Endodermal cell (in vitro differentiated cells): ENCODE measurements at regions not wholly inside any gene's neighbourhood (a gene's known extent, or its start where the extent isn't known, plus 50 kb on each side); places are given as distances from the start of the nearest gene placed in this dataset.

Source experiments
- DNase-seq: peaks from one replicate; pipeline ENCODE4 v3.0.0-alpha.2; 2017
- H3K27ac ChIP-seq: 2 replicates; pipeline ENCODE4 v1.5.1; 2013; ENCODE audit warnings: mild to moderate bottlenecking, low read depth, low read length, moderate library complexity
- H3K27me3 ChIP-seq: 2 replicates; pipeline ENCODE4 v1.6.1; 2013; ENCODE audit warnings: mild to moderate bottlenecking, low read length, moderate library complexity; ENCODE audit not compliant: insufficient read depth, control insufficient read depth, poor library complexity, severe bottlenecking
- H3K36me3 ChIP-seq: 2 replicates; pipeline ENCODE4 v1.7.0; 2013; ENCODE audit warnings: mild to moderate bottlenecking, low read length, moderate library complexity; ENCODE audit not compliant: control insufficient read depth, insufficient read depth
- H3K4me1 ChIP-seq: one replicate; pipeline ENCODE4 v1.7.0; 2013; ENCODE audit warnings: low read length; ENCODE audit not compliant: control insufficient read depth, insufficient read depth
- H3K4me3 ChIP-seq: 2 replicates; pipeline ENCODE4 v1.5.1; 2013; ENCODE audit warnings: mild to moderate bottlenecking, low read length, moderate library complexity
- H3K9ac ChIP-seq: 2 replicates; pipeline ENCODE4 v1.6.1; 2013; ENCODE audit warnings: mild to moderate bottlenecking, low read length, moderate library complexity; ENCODE audit not compliant: poor library complexity, severe bottlenecking; ENCODE audit errors: extremely low read depth
- H3K9me3 ChIP-seq: 2 replicates; pipeline ENCODE4 v1.6.1; 2013; ENCODE audit warnings: mild to moderate bottlenecking, low read length, moderate library complexity; ENCODE audit not compliant: control insufficient read depth
- H3K27ac Mint-ChIP-seq: 2 replicates; pipeline ENCODE4 v1.8.0; 2020; ENCODE audit warnings: mixed read lengths
- H3K27me3 Mint-ChIP-seq: 2 replicates; pipeline ENCODE4 v1.8.0; 2021; ENCODE audit warnings: mild to moderate bottlenecking, mixed read lengths; ENCODE audit not compliant: insufficient read depth
- H3K36me3 Mint-ChIP-seq: 2 replicates; pipeline ENCODE4 v1.8.0; 2020; ENCODE audit warnings: low read depth, mixed read lengths
- H3K4me1 Mint-ChIP-seq: 2 replicates; pipeline ENCODE4 v1.8.0; 2020; ENCODE audit warnings: mixed read lengths
- H3K4me3 Mint-ChIP-seq: 2 replicates; pipeline ENCODE4 v1.8.0; 2020; ENCODE audit warnings: mild to moderate bottlenecking, moderate library complexity, mixed read lengths
- H3K9me3 Mint-ChIP-seq: 2 replicates; pipeline ENCODE4 v1.8.0; 2020; ENCODE audit warnings: mild to moderate bottlenecking, mixed read lengths
- WGBS, 2 experiments: methylation state at CpG; one replicate each; pipeline versions ENCODE4 v1.1.5 to v1.1.7; 2013; ENCODE audit warnings: missing lambda C conversion rate in 2 of 2, mixed read lengths in 1 of 2; ENCODE audit not compliant: insufficient coverage in 1 of 2, insufficient read length in 1 of 2; 5-methylcytosine and 5-hydroxymethylcytosine counted together
- TF ChIP-seq, protein P1 (sequence below): fragments of 200-600 bp; sonication (generic); conservative IDR thresholded peaks from 2 replicates; pipeline ENCODE4 v1.5.0; 2021; ENCODE audit warnings: antibody characterized with exemption, mild to moderate bottlenecking

DNA sequence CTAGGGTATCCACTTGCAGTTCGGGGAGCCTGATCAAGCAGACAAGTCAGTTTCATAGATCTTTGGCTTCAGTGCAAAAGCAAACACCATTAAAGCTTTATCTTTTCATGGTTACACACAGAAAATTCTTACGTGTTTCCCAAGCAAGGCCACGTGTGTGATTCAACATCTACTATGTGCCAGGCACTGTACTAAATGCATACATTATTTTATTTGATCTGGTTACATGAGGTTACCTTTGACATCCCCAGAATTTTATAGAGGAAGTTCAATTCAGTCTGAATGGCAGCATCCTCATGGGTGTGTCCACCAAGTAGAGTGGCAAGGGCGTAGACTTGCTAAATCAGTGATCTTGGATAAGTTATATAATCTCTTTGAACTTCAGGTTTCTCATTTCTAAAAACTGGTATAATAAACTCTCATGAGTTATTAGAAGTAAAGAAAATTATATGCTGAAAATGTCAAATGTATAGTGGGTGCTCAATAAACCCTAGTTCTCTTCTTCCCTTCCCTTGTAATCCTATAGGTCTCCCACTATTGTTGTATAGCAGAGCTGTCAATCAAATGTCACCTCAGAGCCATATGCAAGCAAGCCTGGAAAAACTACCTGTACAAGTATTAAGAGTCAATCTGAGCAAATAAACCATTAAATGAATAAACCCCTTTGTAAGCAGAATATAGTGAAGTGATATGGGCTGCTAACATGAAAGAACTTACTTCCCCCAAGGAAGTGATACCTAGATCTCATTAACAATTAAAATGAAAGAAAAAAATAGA is 50.3 kb upstream of the TMX1 start:
- Mint-ChIP-seq H3K36me3 (no peaks in the 10 kb centered on the region), H3K27ac (no peak overlapping the region), H3K4me1 (no peaks in the 10 kb centered on the region), H3K27me3 (no peaks in the 10 kb centered on the region), H3K9me3 (no peaks in the 10 kb centered on the region), H3K4me3 (no peak overlapping the region)
- no peak for DNase-seq
- Histone ChIP-seq H3K27me3 (no peaks in the 10 kb centered on the region), H3K9me3 (no peaks in the 10 kb centered on the region), H3K36me3 (no peaks in the 10 kb centered on the region), H3K27ac (no peak overlapping the region), H3K4me1 (no peaks in the 10 kb centered on the region), H3K4me3 (no peak overlapping the region), H3K9ac (no peak overlapping the region)
- TF ChIP-seq, protein P1, sequence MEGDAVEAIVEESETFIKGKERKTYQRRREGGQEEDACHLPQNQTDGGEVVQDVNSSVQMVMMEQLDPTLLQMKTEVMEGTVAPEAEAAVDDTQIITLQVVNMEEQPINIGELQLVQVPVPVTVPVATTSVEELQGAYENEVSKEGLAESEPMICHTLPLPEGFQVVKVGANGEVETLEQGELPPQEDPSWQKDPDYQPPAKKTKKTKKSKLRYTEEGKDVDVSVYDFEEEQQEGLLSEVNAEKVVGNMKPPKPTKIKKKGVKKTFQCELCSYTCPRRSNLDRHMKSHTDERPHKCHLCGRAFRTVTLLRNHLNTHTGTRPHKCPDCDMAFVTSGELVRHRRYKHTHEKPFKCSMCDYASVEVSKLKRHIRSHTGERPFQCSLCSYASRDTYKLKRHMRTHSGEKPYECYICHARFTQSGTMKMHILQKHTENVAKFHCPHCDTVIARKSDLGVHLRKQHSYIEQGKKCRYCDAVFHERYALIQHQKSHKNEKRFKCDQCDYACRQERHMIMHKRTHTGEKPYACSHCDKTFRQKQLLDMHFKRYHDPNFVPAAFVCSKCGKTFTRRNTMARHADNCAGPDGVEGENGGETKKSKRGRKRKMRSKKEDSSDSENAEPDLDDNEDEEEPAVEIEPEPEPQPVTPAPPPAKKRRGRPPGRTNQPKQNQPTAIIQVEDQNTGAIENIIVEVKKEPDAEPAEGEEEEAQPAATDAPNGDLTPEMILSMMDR, result no peak
- WGBS, 2 experiments, result 94 to 95% methylated on average over 2 to 4 of the region's 4 CpGs
